ENCODE measurements at regions not wholly inside any gene's neighbourhood (a gene's known extent, or its start where the extent isn't known, plus 50 kb on each side); places are given as distances from the start of the nearest gene placed in this dataset.

DNA sequence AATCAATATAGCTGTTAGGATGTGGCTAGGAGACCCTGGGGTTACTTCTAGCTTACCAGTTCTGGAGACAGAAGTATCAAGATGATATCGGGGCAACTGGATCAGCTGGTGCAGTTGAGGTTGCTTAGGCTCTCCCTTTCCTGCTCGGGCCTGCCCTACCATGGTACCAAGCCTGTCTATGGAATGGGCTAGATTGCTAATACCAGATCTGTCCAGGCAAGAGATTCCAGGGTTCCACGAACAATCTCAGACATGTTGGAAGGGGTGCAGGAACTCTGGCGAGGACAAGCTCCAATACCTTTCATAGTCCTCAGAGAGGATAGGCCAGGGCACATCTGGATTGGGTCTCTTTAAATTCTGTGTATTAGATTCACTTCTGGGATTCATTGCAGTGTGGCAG lies 53.8 kb downstream of the ADM start:
- DNase-seq, result no peak

DNA sequence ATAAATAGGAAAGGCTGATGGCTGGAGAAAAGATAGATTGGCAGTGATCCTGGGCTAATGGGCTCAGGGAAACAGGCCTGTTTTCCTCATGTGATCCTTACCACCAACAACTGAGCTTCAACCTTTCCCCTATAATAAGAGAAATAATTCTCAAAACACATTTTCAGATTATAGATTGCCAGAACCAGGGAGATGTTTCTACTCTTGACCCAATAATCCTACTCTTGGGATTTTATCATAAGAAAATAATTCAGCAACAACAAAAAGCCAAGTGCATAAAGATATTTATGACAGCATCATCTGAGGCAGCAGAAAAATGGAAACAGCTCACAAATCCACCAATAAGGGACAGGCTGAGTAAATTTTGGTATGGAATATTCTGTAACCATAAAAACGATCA lies 54.3 kb downstream of the ADM start:
- DNase-seq, result no peak

DNA sequence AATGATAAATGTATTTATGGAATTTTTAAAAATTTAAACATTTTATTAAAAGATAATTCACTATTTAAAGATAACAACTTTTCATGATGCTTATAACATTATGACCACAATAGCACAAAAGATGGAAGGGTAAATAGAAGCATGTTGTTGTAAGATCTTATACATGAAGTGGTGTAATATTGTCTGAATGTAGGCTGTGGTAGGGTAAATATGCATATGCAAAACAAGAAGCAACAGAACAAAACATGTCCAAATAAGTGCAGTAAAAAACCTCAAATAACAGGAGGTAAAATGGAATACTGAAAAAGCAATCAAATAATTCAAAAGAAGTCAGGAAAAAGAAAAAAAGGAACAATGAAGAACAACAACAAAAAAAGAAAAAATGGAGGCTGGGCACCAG lies 56.0 kb downstream of the ADM start:
- no peak for DNase-seq

DNA sequence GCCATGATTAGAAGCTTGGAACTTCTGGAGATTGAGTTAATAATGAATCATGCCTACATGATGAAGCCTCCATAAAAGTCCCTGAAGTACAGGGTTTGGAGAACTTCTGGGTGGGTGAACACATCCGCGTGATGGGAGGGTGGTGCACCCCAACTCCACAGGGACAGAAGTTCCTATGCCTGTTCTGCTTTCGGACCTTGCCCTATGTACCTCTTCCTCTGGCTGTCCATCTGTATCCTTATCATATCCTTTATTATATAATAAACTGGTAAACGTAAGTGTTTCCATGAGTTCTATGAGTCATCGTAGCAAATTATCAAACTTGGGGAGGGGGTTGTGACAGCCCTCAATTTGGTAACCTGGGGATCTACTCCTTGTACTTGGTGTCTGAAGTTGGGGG lies 60.2 kb downstream of the ADM start:
- DNase-seq, result no peak

DNA sequence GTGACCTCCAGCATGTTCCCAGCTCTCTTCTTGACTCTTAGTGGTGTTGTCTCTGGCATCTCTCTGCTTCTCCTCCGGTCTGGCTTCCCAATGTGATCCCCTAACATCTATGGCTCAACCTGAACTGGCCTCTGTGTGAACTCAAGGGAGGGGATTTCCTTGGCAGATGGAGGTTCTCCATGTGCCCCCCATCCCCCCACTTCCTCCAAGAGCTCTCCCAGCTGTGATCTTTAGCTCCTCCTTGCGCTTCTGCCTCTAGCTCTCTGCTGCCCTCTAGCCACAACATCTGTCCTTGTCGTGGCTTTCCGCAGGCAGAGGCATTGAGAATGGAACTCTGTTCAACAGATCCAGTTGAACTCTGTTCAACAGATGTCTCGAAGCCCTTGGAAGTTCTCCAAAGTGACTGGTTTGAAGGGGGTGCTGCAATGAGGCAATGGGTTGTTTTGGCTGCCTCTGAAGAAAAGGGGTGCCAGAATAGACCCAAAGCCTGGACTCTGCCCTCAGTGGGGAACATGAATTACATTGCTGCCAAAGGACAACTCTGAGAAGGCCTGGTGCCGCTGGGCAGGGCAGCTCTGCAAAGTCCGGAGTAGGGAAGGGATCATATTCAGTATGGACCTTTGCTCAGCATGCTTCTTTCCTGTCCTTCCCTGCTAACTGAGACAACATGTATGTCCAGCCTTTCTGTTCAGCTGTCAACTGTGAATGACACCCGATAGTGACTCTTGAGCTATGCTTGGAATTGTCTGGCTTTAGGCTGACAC lies 61.9 kb downstream of the ADM start:
- DNase-seq, result peak; percentile 52 to 75

DNA sequence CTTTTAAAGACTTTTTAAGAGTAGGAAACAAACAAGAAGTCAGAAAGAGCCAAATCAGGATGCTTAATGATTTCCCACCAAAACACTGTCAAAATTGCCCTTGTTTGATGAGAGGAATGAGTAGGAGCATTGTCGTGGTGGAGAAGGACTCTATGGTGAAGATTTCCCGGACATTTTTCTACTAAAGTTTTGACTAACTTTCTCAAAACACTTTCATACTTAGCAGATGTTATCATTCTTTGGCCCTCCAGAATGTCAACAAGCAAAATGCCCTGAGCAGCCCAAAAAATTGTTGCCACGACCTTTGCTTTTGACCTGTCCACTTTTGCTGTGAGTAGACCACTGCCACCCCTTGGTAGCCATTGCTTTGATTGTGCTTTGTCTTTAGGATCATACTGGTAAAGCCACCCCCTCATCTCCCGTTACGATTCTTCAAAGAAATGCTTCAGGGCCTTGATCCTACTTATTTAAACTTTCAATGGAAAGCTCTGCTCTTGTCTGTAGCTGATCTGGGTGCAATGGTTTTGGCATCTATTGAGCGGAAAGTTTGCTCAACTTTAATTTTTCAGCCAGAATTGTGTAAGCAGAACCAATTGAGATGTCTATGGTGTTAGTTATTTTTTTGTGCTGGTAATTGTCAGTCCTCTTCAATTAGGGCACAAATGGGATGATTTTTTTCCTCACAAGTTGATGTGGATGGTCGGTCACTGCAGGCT lies 67.2 kb downstream of the ADM start:
- no peak for DNase-seq

DNA sequence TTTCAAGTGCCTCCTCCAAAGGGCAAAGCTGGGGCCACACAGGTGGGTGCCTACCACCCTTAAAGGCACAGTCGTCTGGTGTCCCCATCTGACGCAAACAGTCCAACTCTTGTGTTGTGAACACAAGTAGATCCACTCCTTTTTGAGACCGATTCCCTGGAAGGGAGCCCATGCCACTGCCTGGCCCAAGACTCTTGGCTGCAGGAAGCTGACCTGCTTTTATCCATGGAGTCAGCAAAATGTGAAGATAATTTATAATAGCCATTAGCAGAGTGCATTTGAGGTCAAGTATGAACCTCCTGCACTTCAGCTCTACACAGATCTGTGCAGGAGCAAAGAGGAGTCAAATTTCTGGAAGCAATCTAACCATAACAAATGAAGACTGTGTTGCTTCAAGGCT lies 68.5 kb downstream of the ADM start:
- no peak for DNase-seq

DNA sequence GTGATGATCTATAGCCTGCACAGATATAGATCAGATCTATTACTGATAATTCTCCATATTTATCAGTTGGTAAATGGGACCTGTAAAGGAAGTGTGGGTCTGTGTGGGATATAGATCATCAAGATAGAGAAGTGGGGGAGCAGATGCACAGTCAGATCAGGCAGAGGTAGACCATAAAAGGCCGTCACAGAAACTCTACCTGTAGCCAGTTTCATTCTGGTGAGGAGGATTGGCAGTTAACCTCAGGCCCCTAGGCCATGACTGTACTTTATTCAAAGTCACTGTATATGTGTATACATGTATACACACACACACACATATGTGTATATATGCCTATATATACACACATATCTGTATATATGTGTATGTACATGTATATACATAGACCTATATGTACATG lies 69.1 kb downstream of the ADM start:
- no peak for DNase-seq

DNA sequence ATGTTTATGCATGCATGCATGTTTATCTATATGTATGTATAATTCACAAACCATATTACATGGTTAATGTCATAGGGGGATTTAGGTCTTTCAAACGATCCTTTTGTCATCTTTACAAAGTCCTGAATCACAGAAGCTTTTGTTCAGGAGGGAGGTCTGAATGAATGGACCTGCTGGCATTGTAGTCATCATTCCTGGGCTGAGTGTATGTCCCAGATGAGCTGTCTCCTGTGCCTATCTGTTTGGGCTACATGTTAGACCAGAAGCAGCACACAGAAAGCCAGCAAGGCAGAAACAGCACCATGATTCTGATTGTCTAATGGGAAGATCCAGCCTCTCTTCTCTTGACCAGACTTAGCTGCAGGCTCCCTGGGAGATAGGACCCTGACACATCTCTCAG lies 69.5 kb downstream of the ADM start:
- DNase-seq, result no peak

DNA sequence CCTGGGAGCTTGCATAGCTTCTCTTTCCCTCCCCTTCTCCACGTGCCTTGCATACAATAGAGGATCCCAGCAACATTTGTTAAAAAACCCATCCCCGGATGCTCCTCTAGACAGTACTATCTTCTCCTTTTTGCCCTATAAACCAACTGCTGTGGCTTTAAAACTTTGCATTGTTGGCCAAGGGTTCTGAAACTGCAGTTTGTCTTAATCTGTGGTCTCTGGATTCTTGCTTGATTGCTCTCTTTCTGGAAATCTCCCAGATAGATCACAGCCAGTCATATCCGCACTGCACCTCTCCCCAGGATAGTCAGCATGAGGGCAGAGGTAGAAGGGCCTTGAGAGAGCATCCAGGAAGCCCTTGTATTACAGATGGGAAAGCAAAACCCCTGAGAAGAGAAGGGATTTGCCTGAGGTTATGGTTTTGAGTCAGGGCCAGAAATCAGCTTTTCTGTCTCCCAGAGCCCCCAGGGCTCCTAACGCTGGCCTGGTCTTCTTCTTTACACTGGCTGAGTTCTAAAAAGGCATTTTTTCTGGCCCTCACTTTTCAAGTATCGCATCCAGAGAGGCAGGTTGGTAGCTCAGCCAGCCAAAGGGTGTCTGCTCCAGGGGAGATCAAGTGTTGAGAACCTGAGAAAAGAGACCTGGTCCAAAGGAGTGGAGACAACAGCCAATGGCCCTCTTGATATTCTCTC lies 70.6 kb downstream of the ADM start:
- no peak for DNase-seq

DNA sequence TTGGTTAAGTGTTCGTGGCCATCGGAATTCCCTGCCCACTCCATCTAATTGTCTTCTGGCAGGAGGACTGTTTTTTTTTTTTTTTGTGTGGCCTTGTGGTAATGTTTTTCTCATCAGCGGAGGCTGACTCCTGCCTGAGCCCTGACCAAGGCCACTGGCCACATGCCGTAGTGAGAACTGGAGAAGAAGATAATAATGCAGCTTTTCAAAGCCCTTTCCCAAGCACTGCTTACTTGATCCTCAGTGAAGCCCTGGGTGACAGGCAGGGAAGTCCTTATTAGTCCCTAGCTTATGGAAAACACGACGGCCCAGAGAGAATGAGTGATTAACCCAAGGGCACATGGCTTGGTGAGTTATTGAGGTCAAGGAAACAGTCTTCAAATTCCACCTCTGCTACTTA lies 71.2 kb downstream of the ADM start:
- DNase-seq, result no peak

DNA sequence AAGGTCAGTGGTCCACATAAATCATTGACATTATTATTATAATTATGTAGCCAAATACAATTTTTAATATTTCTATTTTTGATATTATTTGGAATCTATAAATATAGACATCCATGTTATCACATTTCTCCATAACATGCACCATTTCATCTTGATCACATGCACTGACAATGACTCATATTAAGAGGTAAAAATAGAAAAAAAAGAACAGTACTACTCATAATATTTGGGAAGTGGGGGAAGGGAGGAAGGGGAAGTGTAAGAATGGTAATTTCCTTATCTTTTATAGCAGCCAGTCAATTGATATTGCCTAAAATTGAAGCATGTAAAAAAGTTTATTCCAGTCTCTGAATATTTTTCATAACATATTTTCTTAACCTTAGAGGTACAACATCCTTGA lies 72.3 kb downstream of the ADM start:
- DNase-seq, result no peak

DNA sequence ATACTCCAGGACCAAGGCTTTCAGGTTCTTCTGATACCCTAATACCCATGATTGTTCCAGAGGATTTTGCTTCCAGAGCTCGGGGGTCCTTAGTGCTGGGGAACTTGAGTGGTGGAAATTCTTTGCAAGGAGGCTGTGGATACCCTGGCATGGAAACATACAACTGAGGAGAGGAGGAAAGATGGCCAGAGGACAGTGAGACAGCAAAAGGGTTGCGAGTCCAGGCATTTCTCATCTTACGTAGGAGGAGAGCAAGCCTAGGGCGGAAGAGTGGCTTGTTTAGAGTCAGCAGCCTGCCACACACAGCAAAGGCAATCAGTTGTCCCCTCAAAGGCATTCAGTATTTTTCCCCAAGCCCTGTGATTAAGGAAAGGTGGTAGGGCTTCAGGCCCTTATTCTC lies 73.5 kb downstream of the ADM start:
- no peak for DNase-seq

DNA sequence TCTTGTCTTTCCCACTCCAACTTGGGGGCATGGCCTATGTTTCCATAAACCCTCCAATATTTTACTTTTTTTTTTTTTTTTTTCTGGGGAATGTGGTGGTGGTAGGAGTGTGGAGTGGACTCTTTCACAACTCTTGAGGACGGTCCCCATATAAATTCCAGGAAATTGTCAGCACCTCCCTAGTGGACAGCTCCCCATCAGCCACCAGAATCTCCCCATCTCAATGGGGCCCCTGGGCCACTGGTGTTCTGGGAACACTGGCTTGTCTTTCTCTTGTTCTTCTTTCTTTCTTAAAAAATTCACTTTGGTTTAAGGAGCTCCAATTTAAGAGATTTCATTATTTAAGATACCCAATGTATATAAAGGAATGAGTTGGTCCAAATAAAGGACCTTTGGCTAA lies 74.1 kb downstream of the ADM start:
- DNase-seq, result no peak

DNA sequence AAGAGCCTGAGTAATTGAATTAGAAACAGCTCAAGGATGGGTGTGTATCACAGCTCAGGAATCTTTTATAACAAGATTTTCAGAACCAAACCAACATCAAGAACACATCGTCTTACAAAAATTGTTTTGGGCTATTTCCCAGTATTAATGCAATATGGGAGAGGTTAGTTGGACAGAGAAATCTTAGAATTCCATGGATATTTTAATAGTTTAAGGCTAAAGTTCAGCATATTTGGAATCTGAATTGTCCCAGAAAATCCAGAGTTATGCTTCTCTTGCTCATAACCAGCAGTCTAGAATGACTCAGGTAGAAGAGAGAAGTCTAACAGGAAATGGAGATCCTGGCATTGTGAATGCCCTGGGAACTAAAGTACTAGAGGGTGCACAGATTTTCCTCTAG lies 74.6 kb downstream of the ADM start:
- no peak for DNase-seq

DNA sequence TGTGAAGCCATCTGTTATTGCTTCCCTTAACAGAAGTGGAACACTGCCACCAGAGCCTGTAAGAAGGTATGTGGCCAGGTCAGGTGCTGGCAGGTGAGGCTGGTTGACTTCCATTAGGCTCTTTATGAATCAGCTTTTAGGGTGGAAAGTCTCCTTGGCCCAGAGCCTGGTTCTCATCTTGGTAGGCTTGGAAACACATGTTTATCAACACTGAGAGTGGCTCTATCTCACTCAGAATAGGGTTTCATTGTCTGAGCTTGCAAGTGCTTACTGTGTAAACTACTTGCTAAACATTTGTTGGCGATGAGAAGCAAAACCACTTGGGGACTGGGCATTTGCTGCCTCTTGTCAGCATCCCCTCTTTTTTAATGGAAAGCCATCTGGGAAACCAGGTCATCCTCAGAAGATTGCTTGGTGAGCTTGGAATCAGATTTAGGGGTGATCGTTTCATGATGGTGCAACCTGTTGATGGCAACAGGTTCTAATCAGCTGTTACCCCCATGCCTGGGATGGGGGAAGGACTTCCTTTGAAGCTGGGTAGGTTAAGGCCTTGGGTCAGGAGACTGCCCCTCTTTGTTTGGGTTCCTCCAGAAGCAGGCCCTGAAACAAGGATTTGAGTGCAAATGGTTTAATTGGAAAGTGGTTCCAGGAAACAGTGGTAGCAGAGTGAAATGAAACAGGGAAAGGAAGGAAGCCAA lies 75.0 kb upstream of the AMPD3 start:
- DNase-seq, result no peak

DNA sequence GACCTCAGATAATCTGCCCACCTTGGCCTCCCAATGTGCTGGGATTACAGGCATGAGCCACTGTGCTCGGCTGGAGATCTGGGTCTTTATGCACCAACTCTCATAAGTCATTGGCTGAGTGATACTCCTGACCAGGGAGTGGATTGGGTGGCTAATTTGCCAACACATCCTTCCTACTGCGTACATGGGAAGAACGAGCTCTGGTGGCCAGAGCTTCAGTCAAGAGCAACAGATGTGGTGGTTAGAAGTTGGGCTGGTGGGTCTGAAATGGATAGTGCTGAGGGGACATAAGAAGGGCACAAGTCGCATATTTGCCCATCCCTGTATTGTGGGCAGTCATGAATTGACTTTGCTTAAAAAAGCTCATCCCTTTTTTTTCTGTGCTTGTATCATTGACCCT lies 74.1 kb upstream of the AMPD3 start:
- DNase-seq, result no peak

DNA sequence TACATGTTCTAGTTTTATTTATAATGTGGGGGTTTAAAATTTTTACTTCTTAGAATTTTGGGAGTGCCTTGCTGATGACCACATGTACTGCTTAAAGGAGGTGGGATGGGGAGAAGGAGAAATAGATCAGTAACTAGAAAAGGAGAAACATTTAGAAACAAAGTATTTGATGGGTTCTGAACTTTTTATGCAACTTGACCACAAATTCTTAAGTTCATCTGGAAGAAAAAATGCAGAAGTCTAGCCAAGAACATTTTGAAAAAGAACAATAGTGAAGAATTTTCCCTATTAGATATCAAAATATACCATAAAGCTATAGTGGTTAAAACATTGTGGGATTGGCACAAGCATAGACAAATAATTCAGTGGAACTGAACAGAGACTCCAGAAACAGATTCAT lies 73.3 kb upstream of the AMPD3 start:
- no peak for DNase-seq

DNA sequence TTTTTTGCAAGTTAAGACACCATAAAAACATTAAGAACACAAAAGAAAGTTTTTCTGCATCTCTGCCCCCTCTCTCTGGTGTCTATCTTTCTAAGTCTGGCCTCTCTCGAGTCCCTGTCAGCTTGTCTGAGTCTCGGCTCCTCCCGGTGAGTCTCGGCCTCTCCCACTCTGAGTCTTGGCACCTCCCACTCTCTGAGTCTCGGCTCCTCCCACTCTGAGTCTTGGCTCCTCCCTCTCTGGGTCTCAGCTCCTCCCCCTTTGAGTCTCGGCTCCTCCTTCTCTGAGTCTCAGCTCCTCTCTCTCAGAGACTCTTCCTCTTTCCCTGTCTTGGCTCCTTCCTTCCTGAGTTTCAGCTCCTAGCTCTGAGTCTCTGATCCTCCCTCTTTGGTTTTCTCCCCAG lies 72.5 kb upstream of the AMPD3 start:
- DNase-seq, result no peak

DNA sequence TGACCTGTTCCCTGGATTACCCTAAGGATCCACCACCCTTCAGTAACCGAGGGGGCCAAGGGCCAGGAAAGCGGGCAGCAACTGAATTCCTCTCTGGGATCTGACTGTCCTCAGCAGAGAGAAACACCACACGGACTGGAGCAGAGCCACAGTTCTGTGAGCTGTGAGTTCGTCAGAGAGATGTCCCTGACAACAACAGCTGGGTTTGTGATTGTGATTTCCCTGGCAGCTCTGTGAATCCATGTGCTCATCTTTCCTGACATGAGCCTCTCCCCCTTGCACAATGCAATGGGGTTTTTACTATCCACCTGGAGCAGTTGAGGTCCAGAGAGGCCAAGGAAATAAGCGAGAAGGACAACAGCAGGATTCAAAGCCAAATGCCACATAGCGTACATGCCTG lies 69.4 kb upstream of the AMPD3 start:
- no peak for DNase-seq

DNA sequence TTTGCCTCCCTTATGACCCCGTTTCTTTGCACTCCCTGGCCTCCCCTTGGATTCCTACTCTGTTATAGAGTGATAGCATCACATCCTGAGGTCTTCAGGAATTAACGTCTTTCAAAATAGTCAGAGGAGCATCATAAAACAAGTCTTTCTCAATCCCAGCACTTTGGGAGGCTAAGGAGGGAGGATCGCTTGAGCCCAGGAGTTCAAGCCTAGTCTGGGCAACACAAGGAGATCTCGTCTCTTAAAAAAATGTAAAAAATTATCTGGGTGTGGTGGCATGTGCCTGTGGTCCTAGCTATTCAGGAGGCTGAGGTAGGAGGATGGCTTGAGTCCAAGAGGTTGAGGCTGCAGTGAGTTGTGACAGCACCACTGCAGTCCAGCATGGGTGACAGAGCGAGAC lies 68.7 kb upstream of the AMPD3 start:
- no peak for DNase-seq

DNA sequence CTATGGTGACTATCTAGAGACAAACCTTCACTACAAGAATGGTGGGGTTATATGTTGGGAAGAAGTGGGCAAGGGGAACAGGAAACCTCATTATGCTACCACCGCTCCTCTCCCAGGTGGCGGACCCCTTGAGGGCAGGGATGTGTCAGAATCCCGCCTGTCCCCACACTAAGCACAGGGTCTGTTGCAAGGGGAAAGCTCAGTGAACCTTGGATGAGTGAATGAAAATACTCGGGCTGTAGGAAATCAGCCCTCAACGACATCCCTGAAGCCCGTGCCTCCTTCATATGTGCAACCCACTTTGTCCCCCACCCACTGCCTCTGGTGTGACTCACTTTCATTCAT lies 68.2 kb upstream of the AMPD3 start:
- no peak for DNase-seq

DNA sequence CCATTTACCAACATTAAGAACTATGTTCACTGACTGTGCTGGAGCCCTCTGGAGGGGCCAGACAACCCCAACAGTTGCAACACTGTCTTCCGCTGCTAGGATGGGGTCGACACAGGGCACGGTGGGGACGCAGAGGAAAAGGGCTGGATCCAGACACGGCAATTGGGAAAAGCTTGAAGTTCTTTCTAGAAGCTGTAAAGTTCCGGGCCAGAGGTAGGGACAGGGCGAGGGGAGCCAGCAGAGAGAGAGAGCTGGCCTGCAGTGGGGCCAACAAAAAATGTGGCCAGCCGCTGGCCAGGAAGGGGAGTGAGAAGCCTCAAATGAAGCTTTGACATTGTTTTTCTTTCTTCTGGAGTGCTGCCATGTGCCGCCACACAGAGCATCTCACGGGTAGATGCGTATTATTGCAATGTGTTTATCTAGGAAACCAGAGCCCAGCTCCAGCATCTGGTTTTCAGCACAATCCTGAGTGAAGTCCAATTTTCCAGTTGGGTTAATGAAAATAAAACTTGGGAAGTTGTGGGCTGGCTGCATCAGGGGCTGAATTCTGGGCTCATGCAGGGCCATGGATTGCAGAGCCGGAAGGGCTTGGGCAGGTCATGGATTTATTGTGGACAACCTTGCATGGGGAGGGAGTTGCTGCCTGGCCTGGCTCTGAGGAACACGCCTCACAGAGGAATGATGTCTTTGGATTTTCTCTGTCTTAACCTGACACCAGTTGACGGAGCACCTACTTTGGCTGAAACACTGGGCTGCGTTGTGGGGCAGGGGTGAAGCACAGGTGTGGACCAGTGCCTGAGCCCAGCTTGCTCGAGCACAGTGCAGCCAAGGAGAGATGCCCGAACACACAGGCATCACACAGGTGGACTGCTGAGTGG lies 67.6 kb upstream of the AMPD3 start:
- DNase-seq, result peak in 1 of 2 experiments; percentile 48

All from NCI-H446 (cell line).